K562 (cell line): ENCODE measurements at regions not wholly inside any gene's neighbourhood (a gene's known extent, or its start where the extent isn't known, plus 50 kb on each side); places are given as distances from the start of the nearest gene placed in this dataset.
A peak's percentile ranks its signal among the peaks of the same experiment; 100 is the strongest.
"Not testable (repeated sequence)": the region's sequence is repeated elsewhere in the genome, so short reads cannot be mapped to it uniquely, and the experiment has no call there.

ENCODE experiments used
- ATAC-seq: fragments of 200-7000 bp; cut with Tn5 transposase; 3 replicates; pipeline ENCODE4 v1.9.1; 2020; ENCODE audit warnings: moderate library complexity
- BruUV-seq: library from RNA; stranded (reverse); fragments of 400-500 nt; replicated peaks from 2 replicates; lab custom pipeline; 2021; lab: Mats Ljungman, UMichigan
- CTCF ChIA-PET: fragments of 300-600 bp; formaldehyde crosslinking; extraction: SDS; loops from one replicate; lab custom pipeline; 2021; ENCODE audit warnings: low intra/inter-chr PET ratio; lab: Yijun Ruan, JAX
- POLR2A ChIA-PET: fragments of 300-600, 350-650 bp; sonication (Branson Sonifier 250); formaldehyde crosslinking; extraction: SDS; loops from one replicate; lab custom pipeline; 2021; ENCODE audit warnings: antibody characterized with exemption, inconsistent platforms; lab: Yijun Ruan, JAX
- DNase-seq, 4 experiments: peaks; one replicate each; pipeline versions ENCODE4 v3.0.0 to v3.0.0-alpha.2; 2011 to 2018; ENCODE audit warnings: low spot score in 3 of 4, mixed read lengths in 3 of 4; ENCODE audit errors: extremely low read depth in 1 of 4
- FAIRE-seq: peaks from 2 replicates; lab custom pipeline; 2011; peaks lifted over from hg19 to GRCh38; lab: Jason Lieb, UNC
- H2AFZ ChIP-seq: 2 replicates; pipeline ENCODE4 v1.6.0; 2011; ENCODE audit warnings: low read depth, low read length, control low read depth, inconsistent platforms
- H3K27ac ChIP-seq: fragments of 200-600 bp; 3 replicates; pipeline ENCODE4 v1.8.0; 2011; ENCODE audit warnings: low read depth, mild to moderate bottlenecking, control low read depth, inconsistent platforms, low read length, moderate library complexity, mixed read lengths; ENCODE audit errors: extremely low read depth
- H3K27me3 ChIP-seq, 2 experiments: fragments of 300-600 bp in 1 of 2; 2 replicates in 1 of 2; 3 replicates in 1 of 2; pipeline versions ENCODE4 v1.6.0 to v1.8.0; 2011; ENCODE audit warnings: inconsistent platforms in 2 of 2, low read length in 2 of 2, mild to moderate bottlenecking in 1 of 2, mixed read lengths in 1 of 2, moderate library complexity in 1 of 2; ENCODE audit not compliant: control insufficient read depth in 2 of 2, insufficient read depth in 2 of 2
- H3K36me3 ChIP-seq: fragments of 300-600 bp; 3 replicates; pipeline ENCODE4 v1.8.0; 2011; ENCODE audit warnings: mild to moderate bottlenecking, low read length, inconsistent platforms; ENCODE audit not compliant: control insufficient read depth, insufficient read depth
- H3K4me1 ChIP-seq, 2 experiments: fragments of 200-600 bp in 1 of 2; replicated peaks in 1 of 2; 2 replicates in 1 of 2; 3 replicates in 1 of 2; pipeline versions ENCODE4 v1.5.1 to v1.8.0; 2011; ENCODE audit warnings: inconsistent platforms in 2 of 2, low read length in 2 of 2, mild to moderate bottlenecking in 1 of 2, mixed read lengths in 1 of 2, moderate library complexity in 1 of 2; ENCODE audit not compliant: control insufficient read depth in 2 of 2, insufficient read depth in 2 of 2
- H3K4me2 ChIP-seq: 2 replicates; pipeline ENCODE4 v1.6.1; 2011; ENCODE audit warnings: low read length, control low read depth, inconsistent platforms, mixed read lengths; ENCODE audit not compliant: insufficient read depth
- H3K4me3 ChIP-seq: fragments of 200-600 bp; sonication (generic), shearing (Covaris generic); 2 replicates; pipeline ENCODE4 v1.5.1; 2016; ENCODE audit warnings: control low read depth, inconsistent platforms
- H3K79me2 ChIP-seq: fragments of 200-600 bp; 3 replicates; pipeline ENCODE4 v1.8.0; 2011; ENCODE audit warnings: low read length, inconsistent platforms; ENCODE audit not compliant: control insufficient read depth, insufficient read depth
- H3K9ac ChIP-seq, 2 experiments: 2 replicates each; pipeline versions ENCODE4 v1.6.0 to v1.6.1; 2011; ENCODE audit warnings: low read depth in 2 of 2, low read length in 2 of 2, control low read depth in 1 of 2, inconsistent platforms in 1 of 2, mild to moderate bottlenecking in 1 of 2, mixed read lengths in 1 of 2; ENCODE audit not compliant: insufficient read depth in 1 of 2
- H3K9me1 ChIP-seq: one replicate; pipeline ENCODE4 v1.6.0; 2011; ENCODE audit warnings: inconsistent platforms, mild to moderate bottlenecking, low read length, moderate library complexity; ENCODE audit not compliant: control insufficient read depth, insufficient read depth
- H3K9me3 ChIP-seq: replicated peaks from 2 replicates; pipeline ENCODE4 v1.5.1; 2011; ENCODE audit warnings: low read depth, low read length, inconsistent platforms; ENCODE audit not compliant: control insufficient read depth, insufficient read depth
- H4K20me1 ChIP-seq: replicated peaks from 2 replicates; pipeline ENCODE4 v1.6.1; 2011; ENCODE audit warnings: low read length, inconsistent platforms, mixed read lengths; ENCODE audit not compliant: control insufficient read depth, insufficient read depth
- DNMT1 ChIP-seq: fragments of 450-650 bp; IDR thresholded peaks from 2 replicates; pipeline ENCODE4 v1.6.1; 2016; ENCODE audit warnings: antibody characterized with exemption, mild to moderate bottlenecking
- STAT5B ChIP-seq: fragments of 250-450 bp; sonication (Bioruptor Pico); IDR thresholded peaks from 2 replicates; pipeline ENCODE4 v1.8.0; 2021; ENCODE audit warnings: mild to moderate bottlenecking, inconsistent platforms
- TRIM28 ChIP-seq: fragments of 450-650 bp; IDR thresholded peaks from 2 replicates; pipeline ENCODE4 v1.6.1; 2017
- ZNF707 ChIP-seq: fragments of 250-450 bp; sonication (Bioruptor Pico); conservative IDR thresholded peaks from 2 replicates; pipeline ENCODE4 v1.8.0; 2022; ENCODE audit warnings: inconsistent platforms, mild to moderate bottlenecking, moderate library complexity
- WGBS: fragments of 100-300 bp; shearing (Covaris generic); methylation state at CpG from one replicate; pipeline ENCODE4 v1.1.6; 2016; ENCODE audit warnings: low coverage, mixed read lengths; ENCODE audit not compliant: insufficient coverage; ENCODE audit errors: missing lambda C conversion rate; 5-methylcytosine and 5-hydroxymethylcytosine counted together
- in situ Hi-C: fragments of 300-500 bp; cut with MboI; formaldehyde crosslinking; loops from 4 replicates; pipeline ENCODE4 v1.15.0; 2018; ENCODE audit warnings: inconsistent platforms, mixed read lengths
- intact Hi-C: fragments of 100-400 bp; cut with micrococcal nuclease; formaldehyde crosslinking; loops from 2 replicates; pipeline ENCODE4 v1.14.2; 2022
- TF ChIP-seq, protein P1 (sequence below), 3 experiments: fragments of 200-800 bp in 1 of 3; sonication (Bioruptor generic) in 1 of 3; sonication (generic) in 1 of 3; formaldehyde crosslinking in 1 of 3; IDR thresholded peaks; 2 replicates each; pipeline versions ENCODE4 v1.6.1 to v1.8.0; 2016 to 2022; ENCODE audit warnings: mild to moderate bottlenecking in 2 of 3, missing compliant biosample characterization in 2 of 3, missing genetic modification characterization in 2 of 3, missing genetic modification reagents in 1 of 3

DNA sequence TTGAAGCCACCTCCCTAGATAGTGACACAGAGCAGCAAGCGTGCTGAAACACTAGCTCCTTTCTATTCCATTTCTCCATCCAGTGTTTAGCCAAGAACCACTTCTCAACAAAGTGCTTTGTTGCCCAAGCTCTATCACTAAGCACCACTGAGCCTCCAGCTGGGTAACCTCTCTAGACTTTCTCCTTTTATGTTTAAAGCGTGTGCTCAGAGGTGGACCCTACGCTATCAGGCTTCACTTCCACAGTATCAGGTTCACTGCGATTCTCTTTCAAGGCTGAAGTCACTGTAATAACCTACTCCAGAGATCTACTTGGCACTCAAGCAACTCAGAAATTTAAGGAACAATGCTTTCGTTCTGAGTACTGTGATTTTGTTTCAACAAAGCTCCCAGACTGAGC lies 197.9 kb downstream of the LNPK start (continued):
- TF ChIP-seq STAT5B (CRISPR knock-in tag), result no peak
- TF ChIP-seq DNMT1, result no peak

DNA sequence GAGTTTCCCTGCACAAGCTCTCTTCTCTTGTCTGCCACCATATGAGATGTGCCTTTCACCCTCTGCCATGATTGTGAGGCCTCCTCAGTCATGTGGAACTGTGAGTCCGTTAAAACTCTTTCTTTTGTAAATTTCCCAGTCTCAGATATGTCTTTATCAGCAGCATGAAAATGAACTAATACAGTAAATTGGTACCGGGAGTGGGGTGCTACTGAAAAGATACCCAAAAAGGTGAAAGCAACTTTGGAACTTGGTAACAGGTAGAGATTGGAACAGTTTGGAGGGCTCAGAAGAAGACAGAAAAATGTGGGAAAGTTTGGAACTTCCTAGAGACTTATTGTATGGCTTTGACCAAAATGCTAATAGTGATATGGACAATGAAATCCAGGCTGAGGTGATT lies 205.6 kb downstream of the LNPK start:
- H3K36me3 ChIP-seq, H3K4me1 ChIP-seq, H3K9me1 ChIP-seq, BruUV-seq, FAIRE-seq, H4K20me1 ChIP-seq, H3K27me3 ChIP-seq, ATAC-seq, POLR2A ChIA-PET, CTCF ChIA-PET, H2AFZ ChIP-seq, H3K27ac ChIP-seq, H3K9me3 ChIP-seq, H3K79me2 ChIP-seq, H3K9ac ChIP-seq, DNase-seq, H3K4me3 ChIP-seq, intact Hi-C loops, H3K4me2 ChIP-seq, in situ Hi-C loops: not testable (repeated sequence)
- TF ChIP-seq ZNF707 (CRISPR knock-in tag), result peak; percentile 99
- TF ChIP-seq TRIM28, result 0 out of 2 replicates have a peak, but pooled peaks have one; percentile 40
- 0% methylated on average over 2 of the region's 2 CpGs for WGBS

DNA sequence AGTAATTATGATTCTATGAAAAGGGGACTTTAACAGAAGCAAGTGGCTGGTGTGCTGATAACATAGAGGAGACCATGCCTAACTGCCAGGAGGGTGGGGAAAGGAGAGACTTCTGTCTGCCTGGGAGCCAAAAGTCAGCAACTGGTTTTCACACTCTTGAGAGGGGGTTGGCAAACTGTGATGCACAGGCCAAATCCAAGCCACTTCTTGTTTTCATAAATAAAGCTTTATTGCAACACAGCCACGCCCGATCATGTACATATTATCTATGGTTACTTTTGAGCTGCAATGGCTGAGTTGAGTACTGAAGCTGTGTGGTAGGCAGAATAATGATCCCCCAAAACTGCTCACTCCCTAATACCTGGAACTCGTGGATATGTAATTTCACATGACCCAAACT lies 208.4 kb downstream of the LNPK start:
- no peak overlapping the region for H3K27ac ChIP-seq
- in situ Hi-C loops, result no loop called here
- FAIRE-seq (no peak), ATAC-seq (no peak), DNase-seq (no peak)
- no peaks in the 10 kb centered on the region for H3K36me3 ChIP-seq
- H3K9me1 ChIP-seq, result no peaks in the 10 kb centered on the region
- POLR2A ChIA-PET, result no interaction called here
- WGBS, result 0% methylated on average over 3 of the region's 3 CpGs
- H3K4me3 ChIP-seq, result no peak overlapping the region
- intact Hi-C loops, result no loop called here
- no peaks in the 10 kb centered on the region for H4K20me1 ChIP-seq
- BruUV-seq, result no TSS peak
- no peaks in the 10 kb centered on the region for H3K79me2 ChIP-seq
- H3K27me3 ChIP-seq, result no peaks in the 10 kb centered on the region
- H3K4me1 ChIP-seq, result no peaks in the 10 kb centered on the region
- no peak overlapping the region for H3K9ac ChIP-seq
- H2AFZ ChIP-seq, result no peak overlapping the region
- no peak overlapping the region for H3K4me2 ChIP-seq
- CTCF ChIA-PET, result no interaction called here
- H3K9me3 ChIP-seq, result no peaks in the 10 kb centered on the region
- TF ChIP-seq, protein P1, sequence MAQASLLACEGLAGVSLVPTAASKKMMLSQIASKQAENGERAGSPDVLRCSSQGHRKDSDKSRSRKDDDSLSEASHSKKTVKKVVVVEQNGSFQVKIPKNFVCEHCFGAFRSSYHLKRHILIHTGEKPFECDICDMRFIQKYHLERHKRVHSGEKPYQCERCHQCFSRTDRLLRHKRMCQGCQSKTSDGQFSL (CRISPR knock-in tag; IDR thresholded peaks at IDR 0.05), result no peak
- TF ChIP-seq, protein P1 (tag; IDR thresholded peaks at IDR 0.05), result no peak
